ENCODE measurements at regions not wholly inside any gene's neighbourhood (a gene's known extent, or its start where the extent isn't known, plus 50 kb on each side); places are given as distances from the start of the nearest gene placed in this dataset.
"Not testable (repeated sequence)": the region's sequence is repeated elsewhere in the genome, so short reads cannot be mapped to it uniquely, and the experiment has no call there.

GRCh38 chr5:87136733-87137132 is 130.9 kb upstream of the RASA1 start:
- no peaks in the 10 kb centered on the region for H3K27me3 Mint-ChIP-seq (ENCODE audit: low read depth)
- no peaks in the 10 kb centered on the region for H3K4me1 Mint-ChIP-seq
- H3K36me3 Mint-ChIP-seq (ENCODE audit: low read depth), result no peaks in the 10 kb centered on the region
- H3K9me3 Mint-ChIP-seq, result peaks cover 6% of the 10 kb centered on the region
- no peak overlapping the region for H3K27ac Mint-ChIP-seq (ENCODE audit: unreplicated experiment)
- TF ChIP-seq, protein P1, sequence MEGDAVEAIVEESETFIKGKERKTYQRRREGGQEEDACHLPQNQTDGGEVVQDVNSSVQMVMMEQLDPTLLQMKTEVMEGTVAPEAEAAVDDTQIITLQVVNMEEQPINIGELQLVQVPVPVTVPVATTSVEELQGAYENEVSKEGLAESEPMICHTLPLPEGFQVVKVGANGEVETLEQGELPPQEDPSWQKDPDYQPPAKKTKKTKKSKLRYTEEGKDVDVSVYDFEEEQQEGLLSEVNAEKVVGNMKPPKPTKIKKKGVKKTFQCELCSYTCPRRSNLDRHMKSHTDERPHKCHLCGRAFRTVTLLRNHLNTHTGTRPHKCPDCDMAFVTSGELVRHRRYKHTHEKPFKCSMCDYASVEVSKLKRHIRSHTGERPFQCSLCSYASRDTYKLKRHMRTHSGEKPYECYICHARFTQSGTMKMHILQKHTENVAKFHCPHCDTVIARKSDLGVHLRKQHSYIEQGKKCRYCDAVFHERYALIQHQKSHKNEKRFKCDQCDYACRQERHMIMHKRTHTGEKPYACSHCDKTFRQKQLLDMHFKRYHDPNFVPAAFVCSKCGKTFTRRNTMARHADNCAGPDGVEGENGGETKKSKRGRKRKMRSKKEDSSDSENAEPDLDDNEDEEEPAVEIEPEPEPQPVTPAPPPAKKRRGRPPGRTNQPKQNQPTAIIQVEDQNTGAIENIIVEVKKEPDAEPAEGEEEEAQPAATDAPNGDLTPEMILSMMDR (conservative IDR thresholded peaks at IDR 0.05), result no peak
- no peak overlapping the region for H3K4me3 Mint-ChIP-seq
- DNase-seq (ENCODE audit: low read depth, low spot score), result no peak

- Mint-ChIP-seq H3K27me3 (ENCODE audit: low read depth) (no peaks in the 10 kb centered on the region), H3K9me3 (peaks cover 6% of the 10 kb centered on the region), H3K27ac (ENCODE audit: unreplicated experiment) (no peak overlapping the region), H3K4me3 (no peak overlapping the region), H3K36me3 (ENCODE audit: low read depth) (no peaks in the 10 kb centered on the region), H3K4me1 (no peaks in the 10 kb centered on the region)
- TF ChIP-seq, protein P1 (conservative IDR thresholded peaks at IDR 0.05), result no peak
- DNase-seq (ENCODE audit: low read depth, low spot score), result no peak
Measured at GRCh38 chr5:87137283-87137682, 130.4 kb upstream of the RASA1 start.

GRCh38 chr5:87138091-87138805 is 129.4 kb upstream of the RASA1 start:
- Mint-ChIP-seq H3K4me3 (no peak overlapping the region), H3K27me3 (ENCODE audit: low read depth) (no peaks in the 10 kb centered on the region), H3K27ac (ENCODE audit: unreplicated experiment) (no peak overlapping the region), H3K4me1 (no peaks in the 10 kb centered on the region), H3K9me3 (peaks cover 6% of the 10 kb centered on the region), H3K36me3 (ENCODE audit: low read depth) (no peaks in the 10 kb centered on the region)
- DNase-seq (ENCODE audit: low read depth, low spot score), result no peak
- TF ChIP-seq, protein P1 (conservative IDR thresholded peaks at IDR 0.05), result no peak

- no peak overlapping the region for H3K4me3 Mint-ChIP-seq
- H3K4me1 Mint-ChIP-seq, result no peaks in the 10 kb centered on the region
- no peaks in the 10 kb centered on the region for H3K27me3 Mint-ChIP-seq (ENCODE audit: low read depth)
- no peaks in the 10 kb centered on the region for H3K36me3 Mint-ChIP-seq (ENCODE audit: low read depth)
- H3K9me3 Mint-ChIP-seq, result peaks cover 4% of the 10 kb centered on the region
- H3K27ac Mint-ChIP-seq (ENCODE audit: unreplicated experiment), result no peak overlapping the region
- DNase-seq (ENCODE audit: low read depth, low spot score), result no peak
- TF ChIP-seq, protein P1 (conservative IDR thresholded peaks at IDR 0.05), result no peak
Measured at GRCh38 chr5:87139795-87140194, 127.9 kb upstream of the RASA1 start.

- peaks cover 4% of the 10 kb centered on the region for H3K9me3 Mint-ChIP-seq
- H3K27ac Mint-ChIP-seq (ENCODE audit: unreplicated experiment), result no peak overlapping the region
- no peak for DNase-seq (ENCODE audit: low read depth, low spot score)
- no peaks in the 10 kb centered on the region for H3K36me3 Mint-ChIP-seq (ENCODE audit: low read depth)
- H3K27me3 Mint-ChIP-seq (ENCODE audit: low read depth), result no peaks in the 10 kb centered on the region
- no peak overlapping the region for H3K4me3 Mint-ChIP-seq
- no peaks in the 10 kb centered on the region for H3K4me1 Mint-ChIP-seq
- TF ChIP-seq, protein P1 (conservative IDR thresholded peaks at IDR 0.05), result no peak
Measured at GRCh38 chr5:87141544-87141943, 126.1 kb upstream of the RASA1 start.

GRCh38 chr5:87145853-87146252 is 121.8 kb upstream of the RASA1 start:
- not testable (repeated sequence) for H3K4me3 Mint-ChIP-seq; DNase-seq (ENCODE audit: low read depth, low spot score); H3K9me3 Mint-ChIP-seq; H3K4me1 Mint-ChIP-seq; H3K27ac Mint-ChIP-seq (ENCODE audit: unreplicated experiment); H3K27me3 Mint-ChIP-seq (ENCODE audit: low read depth); H3K36me3 Mint-ChIP-seq (ENCODE audit: low read depth)

All from neural crest cell (in vitro differentiated cells).